ENCODE measurements at regions not wholly inside any gene's neighbourhood (a gene's known extent, or its start where the extent isn't known, plus 50 kb on each side); places are given as distances from the start of the nearest gene placed in this dataset.
"Not testable (repeated sequence)": the region's sequence is repeated elsewhere in the genome, so short reads cannot be mapped to it uniquely, and the experiment has no call there.

DNA sequence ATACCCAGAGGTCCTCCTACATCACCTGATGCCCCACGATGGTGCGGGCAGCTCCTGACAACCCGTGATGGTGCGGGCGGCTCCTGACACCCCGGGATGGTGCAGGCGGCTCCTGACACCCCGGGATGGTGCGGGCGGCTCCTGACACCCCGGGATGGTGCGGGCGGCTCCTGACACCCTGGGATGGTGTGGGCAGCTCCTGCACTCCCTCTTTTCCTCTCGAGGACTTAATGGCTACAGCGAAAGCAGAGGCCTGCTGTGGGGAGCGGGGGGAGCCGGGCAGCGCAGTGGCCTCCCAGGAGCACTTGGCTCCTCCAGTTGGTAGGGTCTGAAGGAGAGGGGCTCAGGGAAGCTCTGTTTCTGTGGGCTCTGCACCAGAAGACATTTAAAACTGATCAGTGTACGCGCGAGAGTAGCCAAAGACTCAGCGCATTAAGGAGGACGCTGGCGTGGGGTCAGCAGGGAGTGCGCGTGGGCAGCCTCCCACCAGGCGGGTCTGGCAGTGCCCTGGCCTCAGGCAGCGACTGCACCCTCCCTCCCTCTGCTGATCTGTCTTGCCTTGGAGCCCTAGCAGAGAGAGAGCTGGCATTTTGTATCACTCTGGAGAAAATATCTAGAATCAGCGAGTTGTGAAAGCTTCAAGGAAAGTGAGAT is 464.5 kb upstream of the MYT1L start:
- no peak for ATAC-seq
- no peak for DNase-seq

DNA sequence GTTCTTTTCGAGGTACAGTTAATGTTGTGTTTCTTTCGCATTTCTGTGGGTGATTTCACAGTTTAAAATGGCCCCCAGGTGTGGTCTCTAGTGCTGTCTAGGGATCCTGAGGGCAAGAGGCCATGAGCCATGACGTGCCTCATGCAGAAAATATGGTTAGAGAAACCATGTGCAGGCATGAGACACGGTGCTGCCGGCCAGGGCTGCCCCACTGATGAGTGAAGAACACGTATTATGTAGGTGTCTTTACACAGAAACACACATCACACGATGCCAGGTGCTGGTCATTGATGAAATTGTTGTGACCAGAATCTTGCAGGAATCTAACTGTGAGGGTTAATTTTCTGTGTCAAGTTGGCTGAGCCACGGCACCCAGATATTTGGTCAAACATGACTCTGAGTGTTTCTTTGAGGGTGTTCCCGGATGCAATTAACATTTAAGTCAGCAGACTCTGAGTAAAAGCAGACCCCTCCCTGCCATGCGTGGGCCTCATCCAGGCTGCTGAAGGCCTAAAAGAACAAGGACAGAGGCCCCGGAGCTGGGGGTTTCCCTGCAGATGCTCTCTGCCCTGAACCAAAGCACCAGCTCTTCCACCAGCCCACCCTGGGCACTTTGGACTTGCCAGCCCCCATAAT is 463.0 kb upstream of the MYT1L start:
- ATAC-seq (no peak), DNase-seq (no peak)

DNA sequence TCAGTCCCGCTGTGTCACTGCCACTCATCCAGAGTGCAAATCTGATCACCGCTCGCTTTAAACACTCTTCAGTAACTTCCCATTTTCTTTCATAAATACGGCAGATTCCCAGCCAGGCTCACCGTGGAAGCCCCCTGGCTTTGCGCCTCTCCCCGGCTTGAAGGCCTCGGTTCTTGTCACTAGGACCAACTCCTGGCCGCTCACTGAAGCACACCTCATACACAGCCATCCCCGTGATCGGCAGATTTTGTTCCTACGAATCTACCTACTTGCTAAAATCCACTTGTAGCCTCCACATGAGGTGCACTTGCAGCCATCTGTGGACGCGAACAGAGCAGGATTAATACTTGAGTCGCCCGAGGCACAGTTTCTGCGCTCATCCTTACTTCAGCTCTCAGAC is 462.4 kb upstream of the MYT1L start:
- ATAC-seq: no peak

DNA sequence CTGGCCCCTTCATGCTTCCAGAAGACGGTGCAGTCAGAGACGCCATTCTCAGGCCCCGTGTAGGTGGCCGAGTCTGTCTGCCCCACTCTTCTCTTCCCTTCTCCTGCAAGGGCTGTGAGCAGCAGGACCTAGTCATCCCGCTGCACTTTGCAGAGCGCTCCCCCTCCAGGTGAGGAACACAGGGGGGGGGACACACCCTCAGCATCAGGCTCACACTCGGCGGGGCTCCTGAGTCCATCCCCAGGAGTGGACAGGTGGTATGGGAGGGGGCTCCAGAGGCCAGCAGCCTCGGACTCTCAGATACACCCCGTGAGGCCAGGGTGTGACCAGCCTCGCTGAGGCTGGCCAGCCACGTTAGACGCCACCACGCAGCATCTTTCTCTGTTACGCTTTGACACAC is 460.5 kb upstream of the MYT1L start:
- DNase-seq (no peak), ATAC-seq (no peak)

More for the DNA sequence above, 462.4 kb upstream of the MYT1L start:
- DNase-seq: no peak

DNA sequence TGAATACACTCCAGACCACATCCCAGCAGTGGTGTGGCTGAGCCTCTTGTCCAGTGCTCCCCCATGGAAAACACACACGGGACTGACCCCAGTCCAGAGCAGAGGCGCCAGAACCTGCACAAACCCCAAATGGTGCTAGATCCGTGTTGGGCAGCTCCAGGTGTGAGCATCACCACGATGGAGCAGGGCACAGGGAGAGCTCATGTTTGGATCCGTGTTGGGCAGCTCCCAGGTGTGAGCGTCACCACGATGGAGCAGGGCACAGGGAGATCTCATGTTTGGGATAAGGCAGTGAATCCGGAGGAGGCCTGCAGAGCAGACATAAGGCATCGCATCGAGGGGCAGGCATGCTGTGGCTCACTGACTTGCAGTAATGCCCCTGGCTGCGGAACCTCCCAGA is 460.0 kb upstream of the MYT1L start:
- ATAC-seq (no peak), DNase-seq (no peak)

DNA sequence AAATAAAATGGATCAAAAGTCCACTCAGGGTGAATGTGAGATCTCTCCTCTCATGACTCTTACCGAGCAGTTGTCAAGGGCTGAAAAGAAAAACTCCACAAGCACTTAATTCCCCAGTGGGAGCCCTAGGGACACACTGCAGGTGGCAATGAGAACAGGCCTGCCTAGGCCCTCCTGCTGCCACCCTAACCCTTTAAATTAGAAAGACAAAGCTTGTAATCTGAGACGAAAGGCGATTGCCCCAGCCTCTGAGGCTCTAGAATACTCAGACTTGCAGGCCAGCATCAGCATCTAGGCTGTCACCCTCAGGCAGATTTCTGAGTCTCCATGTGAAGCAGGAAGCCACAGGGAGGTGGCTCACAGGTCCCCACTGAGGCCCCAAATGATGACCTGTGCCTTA is 457.0 kb upstream of the MYT1L start:
- DNase-seq: no peak
- ATAC-seq: no peak

DNA sequence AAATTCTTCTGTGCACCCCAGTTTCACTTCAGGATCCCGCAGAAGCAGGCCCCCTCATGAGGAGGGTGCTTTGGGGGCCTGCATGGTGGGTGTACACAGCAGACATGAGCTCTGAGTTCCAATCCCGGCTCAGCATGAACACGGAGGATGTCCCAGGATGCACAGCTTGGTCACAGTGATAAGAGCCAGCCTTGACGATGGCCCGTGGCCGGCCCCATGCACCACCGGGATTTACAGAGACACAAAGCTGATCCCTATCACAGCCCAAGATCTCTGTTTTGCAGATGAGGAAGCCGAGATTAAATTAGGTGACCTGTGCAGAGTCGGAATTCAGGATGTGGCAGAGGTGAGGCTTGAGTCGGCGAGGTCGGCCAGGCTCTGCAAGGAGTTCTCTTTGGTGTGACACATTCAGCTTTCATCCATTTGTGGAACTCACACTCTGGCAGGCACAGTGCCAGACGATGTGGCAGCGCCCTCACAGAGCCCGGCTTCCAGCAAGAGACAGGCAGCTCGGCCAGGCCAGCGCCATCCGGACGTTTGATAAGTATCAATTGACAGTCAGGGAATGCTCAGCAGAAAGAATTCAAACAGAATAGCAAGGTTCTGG is 456.3 kb upstream of the MYT1L start:
- ATAC-seq (no peak), DNase-seq (no peak)

DNA sequence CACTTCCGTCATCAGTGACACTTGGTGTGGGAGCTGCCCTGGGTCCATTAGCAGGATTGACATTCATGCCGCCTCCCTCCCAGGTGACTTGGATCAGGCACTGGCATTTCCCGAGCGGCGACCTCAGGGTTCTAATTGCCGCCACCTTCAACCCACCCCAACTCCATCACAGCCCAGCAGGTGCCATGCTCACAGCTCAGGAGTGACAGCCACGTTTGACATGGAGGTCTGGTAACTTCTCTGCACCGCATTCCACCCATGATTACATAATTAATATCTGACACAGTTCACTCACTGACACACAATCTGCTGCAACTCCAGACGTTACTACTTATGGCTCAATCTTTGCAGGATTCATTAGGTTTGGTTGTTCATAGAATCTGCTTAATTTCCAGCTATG is 450.9 kb upstream of the MYT1L start:
- no peak for ATAC-seq
- no peak for DNase-seq

DNA sequence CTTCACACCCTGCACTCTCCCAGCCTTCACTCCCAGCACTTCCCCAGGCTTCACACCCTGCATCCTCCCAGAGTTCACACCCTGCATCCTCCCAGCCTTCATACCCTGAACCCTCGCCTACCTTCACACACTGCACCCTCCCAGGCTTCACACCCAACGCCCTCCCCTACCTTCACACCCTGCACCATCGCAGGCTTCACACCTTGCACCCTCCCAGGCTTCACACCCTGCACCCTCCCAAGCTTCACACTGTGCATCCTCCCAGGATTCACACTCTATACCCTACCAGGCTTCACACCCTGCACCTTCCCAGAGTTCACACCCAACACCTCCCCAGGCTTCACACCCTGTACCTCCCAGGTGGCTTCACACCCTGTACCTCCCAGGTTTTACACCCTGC is 448.7 kb upstream of the MYT1L start:
- ATAC-seq: no peak
- no peak for DNase-seq

DNA sequence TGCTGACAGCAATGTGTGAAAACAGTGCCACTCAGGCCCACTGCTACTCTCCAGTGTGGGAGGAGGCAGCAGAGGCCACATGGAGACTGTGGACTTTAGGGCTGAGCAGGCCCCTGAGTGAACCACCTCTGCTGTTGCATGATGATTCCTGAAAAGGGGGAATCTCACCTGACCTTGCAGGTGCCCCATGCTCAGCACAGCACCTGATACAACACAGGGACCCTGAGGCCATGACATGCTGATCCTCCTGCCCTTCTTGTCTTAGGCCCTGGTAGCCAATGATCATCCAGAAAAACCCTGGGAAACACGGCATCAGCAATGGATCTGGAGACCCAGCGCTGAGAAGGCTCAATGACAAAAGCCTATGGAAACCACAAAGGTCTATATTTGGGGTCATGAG is 446.8 kb upstream of the MYT1L start:
- DNase-seq (no peak), ATAC-seq (no peak)

DNA sequence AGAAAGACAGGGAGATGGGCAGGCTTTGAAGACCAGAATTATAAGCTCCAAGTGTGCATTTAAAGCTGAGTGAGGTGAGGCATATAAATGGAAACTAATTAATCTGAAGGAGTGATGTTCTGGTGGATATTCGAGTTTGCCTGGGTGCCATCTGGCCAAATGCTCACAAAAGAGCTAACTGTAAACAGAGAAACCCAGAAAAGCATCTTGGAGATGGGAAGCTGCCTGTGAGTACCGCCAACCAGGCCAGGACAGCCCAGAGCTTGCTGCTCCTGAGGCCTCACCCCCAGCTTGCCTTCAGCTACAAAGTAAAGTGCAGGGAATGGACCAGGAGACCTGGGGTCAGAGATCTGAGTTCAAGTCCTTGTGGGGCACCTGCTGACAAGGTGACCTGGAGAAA is 446.1 kb upstream of the MYT1L start:
- ATAC-seq (no peak), DNase-seq (no peak)

DNA sequence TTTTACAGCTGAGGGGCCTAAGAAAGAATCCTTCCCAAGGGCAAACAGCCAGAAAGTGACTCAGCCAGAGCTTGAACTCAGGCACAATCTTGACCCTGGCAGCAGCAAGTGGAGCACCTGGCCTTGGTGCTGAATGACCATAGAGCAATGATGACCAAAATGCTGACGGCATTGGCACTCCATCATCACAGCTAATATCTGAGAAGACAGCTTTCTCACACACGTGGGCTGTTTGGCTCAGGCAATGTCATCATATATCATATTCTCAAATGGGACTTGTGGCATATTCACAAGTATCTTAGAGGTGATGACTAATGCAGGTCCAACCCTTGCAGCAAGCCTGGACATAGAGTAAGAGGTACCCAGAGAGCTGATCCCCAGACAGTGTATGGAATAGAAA is 443.9 kb upstream of the MYT1L start:
- no peak for ATAC-seq
- DNase-seq: no peak

DNA sequence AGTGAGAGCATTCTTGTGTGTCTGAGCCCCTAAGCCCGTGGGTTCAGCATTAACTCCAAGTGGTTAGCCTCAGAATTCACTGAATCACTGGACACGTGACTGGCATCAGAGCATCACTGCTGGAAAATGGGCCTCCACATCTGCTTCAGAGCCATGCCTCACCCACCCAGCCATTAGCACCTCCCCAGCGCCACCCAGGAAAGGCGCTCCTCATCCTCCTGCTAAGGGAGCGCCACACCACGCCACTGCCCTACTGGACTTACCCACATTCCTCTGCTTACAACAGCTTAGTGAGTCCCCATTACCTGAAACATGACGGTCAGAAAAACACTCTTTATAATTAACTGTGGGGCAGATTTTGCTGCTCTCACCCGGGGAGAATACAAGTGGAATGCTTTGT is 442.6 kb upstream of the MYT1L start:
- ATAC-seq: no peak
- DNase-seq: no peak

DNA sequence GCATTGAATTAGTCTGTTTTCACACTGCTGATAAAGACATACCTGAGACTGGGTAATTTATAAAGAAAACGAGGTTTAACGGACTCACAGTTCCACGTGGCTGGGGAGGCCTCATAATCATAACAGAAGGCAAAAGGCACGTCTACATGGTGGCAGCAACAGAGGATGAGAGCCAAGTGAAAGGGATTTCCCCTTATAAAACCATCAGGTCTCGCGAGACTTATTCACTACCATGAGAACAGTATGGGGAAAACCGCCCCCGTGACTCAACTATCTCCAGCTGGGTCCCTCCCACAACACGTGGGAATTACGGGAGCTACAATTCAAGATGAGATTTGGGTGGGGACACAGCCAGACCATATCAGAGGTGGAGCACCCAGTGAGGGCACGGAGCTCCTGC is 442.0 kb upstream of the MYT1L start:
- DNase-seq, ATAC-seq: not testable (repeated sequence)

DNA sequence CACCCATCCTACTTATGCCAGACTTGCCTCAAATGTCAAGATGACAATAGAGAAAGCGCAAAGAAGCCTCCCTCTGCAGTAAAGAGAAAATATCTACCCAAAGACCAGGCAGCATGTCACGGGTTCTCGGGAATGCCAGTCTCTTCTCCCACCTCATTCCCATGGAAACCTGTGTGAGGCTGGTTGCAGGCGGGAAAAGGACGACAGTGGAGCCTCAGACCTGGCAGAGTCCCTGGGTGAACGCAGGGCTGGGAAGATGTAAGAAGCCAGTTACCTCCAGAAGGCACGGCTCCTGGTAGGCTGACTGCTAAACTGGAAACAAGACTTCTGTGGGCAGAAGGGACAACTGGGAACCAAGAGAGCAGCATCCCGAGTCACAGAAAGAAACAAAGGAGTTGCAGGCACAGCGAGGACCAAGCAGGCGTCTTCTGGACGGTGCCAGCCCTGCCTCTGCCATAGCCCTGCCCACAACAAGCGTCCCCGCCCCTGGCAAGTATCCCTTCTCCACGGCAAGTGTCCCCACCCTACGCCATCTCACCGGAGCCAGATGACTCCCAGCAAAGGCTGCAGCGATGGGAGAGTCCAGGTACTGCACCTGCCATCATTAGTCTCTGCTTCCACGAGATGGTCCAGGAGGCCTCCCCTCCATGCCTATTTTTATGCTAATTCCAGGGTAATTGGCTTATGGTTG is 440.8 kb upstream of the MYT1L start:
- DNase-seq (no peak), ATAC-seq (no peak)

DNA sequence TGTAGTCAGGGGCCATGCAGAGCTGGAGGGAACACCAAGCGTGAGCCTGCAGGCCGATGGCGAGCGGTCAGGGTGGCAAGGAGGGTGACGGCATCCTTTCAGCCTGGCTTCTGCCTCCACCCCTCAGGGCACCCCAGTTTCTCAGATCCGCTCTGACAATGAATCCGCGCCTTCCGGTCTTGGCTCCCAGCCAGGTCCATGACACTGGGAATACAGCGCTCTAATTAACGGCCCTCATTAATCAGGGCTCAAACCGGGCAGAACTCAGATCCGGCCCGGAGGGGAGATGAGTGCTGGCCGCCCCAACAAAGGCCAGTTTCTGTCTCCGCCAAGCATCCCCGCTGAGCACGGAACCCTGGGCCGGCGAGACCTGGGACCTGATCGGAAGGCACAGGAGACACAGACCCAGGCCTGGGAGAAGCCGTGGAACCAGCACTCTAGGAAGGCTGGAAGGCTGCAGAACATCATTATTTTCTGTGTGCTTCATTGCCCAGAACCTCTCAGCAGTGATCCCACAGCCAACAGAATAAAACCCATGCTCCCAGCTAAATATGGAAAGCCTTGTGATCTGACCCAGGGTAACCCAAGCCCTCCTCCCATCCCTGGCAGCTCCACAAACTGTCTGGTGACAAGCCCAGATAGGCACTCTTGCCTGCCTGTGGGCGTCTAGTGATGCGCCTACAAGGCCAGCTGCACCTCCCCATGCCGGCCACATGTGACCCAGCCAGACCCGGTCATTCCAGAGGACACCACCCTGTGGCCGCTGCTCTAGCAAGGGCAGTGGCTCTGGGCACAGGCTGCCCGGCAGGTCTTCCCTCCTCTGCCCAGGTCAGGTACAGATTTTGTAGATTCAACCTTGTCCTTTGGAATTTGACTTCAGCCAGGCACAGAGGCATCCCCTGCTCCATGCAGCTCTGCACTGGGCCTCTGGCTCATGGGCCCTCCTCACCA is 438.7 kb upstream of the MYT1L start:
- DNase-seq (no peak), ATAC-seq (no peak)

DNA sequence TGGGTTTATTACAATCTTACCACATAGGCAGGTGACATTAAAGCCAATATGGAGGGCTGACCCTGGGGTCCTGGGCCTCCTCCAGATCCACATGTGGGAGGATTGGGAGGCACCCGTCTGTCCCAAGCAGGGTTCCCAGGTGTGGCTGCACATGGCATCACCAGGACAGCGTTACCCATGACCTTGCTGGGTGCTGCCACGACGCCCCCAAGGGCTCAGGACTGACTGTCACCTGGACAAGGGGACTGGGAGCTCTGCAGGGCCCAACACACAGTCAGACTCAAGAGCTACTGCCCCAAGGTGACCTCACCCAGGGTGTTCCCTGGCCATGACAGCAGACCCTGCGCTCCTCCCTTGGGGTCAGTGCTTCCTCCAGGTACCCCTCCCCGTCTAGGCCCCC is 437.4 kb upstream of the MYT1L start:
- ATAC-seq (no peak), DNase-seq (no peak)

DNA sequence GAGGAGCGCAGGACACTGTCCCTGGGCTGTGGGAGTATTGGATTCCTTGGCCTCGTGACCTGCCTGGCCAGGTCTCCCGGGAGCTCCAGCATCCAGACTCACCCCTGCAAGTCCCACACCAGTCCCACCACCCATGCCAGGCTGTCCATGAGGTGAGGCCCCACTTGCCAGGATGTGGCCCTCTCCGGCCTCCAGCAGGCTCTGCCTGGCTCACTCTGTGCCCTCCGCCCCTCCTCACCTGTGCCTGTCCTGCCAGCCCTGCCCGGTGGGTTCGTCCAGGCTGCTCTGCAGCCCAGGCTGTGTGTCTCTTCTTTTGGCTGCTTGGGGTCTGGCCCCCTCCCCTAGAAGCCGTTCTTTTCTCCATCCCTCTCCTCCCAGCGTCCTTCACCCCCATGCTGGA is 436.8 kb upstream of the MYT1L start:
- no peak for ATAC-seq

DNA sequence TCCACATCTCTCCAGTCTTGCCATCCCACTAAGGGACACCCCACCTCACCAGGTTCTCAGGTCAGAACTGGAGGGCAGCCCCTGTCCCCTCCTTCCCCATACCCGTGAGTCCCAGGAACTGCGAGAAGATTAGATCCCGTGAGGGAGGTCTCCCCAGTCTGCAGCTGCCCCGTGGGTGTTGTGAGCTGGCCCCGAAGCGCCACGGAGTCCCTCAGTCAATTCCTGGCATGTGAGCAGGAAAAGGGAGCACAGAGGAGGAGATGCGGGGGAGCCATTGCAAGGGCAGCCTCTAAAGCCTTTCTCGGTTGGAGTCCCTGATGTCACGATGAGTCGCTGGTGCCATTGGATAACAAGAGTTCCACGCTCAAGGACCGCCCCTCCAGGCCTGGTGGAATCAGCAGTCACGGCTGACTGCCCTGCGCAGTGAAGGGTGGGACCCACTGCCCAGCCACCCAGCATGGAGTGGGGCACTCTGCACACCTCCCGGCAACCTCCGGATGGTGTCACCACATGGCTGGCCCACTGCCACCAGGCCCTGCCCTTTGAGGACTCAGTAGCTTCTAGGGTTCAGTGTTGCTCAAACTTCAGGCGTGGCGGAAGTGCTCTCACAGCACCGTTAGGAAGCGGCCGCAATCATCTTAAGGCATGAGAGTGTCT is 434.9 kb upstream of the MYT1L start:
- DNase-seq: no peak
- ATAC-seq: no peak

More for the DNA sequence above, 436.8 kb upstream of the MYT1L start:
- no peak for DNase-seq

DNA sequence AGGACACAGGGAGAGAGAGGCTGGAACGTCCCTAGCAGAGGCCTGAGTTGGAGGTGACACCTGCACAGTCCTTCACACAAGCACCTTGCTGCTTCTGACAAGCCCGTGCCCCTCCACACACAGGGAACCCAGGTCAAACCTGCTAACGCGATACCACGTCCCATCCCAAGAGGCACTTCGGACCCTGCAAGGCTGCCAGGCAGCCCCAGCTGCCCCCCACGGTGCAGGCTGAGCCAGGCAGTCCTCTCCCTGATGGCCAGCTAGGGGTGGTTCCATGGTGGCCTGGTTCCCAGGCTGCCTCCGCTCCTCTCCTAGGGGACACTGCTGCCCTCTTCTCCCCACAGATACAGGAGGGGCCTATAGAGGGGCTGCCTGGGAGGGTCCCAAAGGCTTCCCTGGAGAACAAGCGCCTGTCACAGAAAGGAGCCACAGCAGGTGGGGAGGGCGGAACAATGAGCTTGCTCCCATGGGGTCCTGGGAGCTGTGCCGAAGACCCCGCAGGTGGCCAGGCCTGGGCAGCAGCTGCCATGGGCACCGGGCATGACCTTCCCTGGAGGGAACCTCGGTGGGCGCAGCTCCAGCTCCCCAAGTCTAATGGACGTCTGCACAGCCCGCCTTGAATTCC is 434.2 kb upstream of the MYT1L start:
- no peak for DNase-seq
- ATAC-seq: no peak

DNA sequence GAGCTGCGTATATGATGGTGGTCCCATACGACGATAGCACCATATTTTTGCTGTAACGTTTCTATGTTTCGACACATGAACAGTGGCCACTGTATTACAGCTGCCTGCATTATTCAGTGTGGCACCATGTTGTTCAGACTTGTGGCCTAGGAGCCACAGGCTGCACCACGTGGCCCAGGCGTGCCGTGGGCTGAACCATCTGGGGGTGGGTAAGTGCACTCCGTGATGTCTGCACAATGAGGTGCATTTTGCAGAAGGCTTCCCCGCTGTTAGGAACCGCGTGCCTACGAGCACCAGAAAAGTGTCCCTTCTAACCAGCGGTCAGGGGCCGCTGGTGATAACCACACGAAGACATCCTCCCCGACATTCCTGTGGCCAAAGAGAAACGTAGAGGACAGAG is 433.7 kb upstream of the MYT1L start:
- ATAC-seq (peak; percentile 6), DNase-seq (no peak)

All from stimulated activated naive CD8-positive, alpha-beta T cell treated with anti-CD3 and anti-CD28 coated beads, Interleukin-15, Interleukin-2, amounts not matched to agents 100 U/mL and 50 U/mL, for 24 hours (primary cell).